ENCODE measurements at regions not wholly inside any gene's neighbourhood (a gene's known extent, or its start where the extent isn't known, plus 50 kb on each side); places are given as distances from the start of the nearest gene placed in this dataset.
"Not testable (repeated sequence)": the region's sequence is repeated elsewhere in the genome, so short reads cannot be mapped to it uniquely, and the experiment has no call there.

DNA sequence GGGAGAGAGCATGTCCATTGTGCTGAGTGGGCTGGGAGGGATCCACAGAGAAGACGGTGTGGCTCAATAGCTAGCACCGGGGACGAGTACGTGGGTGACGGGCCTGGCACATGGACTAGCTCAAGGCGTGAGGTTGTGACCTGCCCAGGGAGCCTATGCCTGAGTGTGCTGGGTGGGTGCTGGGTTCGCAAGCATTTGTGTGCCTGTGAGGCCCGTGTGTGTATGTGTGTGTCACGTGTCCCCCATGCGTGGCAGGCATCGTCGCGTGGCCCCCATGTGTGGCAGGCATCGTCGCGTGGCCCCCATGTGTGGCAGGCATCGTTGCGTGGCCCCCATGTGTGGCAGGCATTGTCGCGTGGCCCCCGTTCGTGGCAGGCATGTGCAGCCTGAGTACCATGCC is 109.2 kb downstream of the TMEM121 start:
- Mint-ChIP-seq H3K4me1 (ENCODE audit: low read depth) (peaks cover 2% of the 10 kb centered on the region), H3K4me3 (no peak overlapping the region), H3K9me3 (peaks cover 4% of the 10 kb centered on the region), H3K27me3 (ENCODE audit: low read depth) (peaks cover 5% of the 10 kb centered on the region), H3K36me3 (ENCODE audit: low read depth) (no peaks in the 10 kb centered on the region), H3K27ac (no peak overlapping the region)

DNA sequence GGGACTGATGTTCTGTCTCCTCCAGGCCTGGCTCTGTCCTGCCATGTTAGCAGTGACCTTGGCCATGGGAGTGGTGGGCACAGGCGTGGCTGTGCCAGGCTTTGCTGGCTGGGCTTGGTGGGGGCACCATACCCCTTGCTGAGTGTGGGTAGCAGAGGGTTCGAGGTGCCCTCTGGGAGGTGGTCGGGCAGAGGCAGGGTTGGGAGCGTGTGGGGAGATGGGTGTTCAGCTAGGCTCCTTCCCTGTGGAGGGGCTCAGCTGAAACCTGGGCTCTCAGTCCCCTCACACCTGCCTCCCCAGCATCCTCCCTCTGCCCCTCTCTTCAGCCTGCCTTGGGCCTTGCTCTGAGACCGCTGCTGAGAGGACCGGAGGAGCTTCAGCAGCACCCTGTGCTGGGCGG is 109.6 kb downstream of the TMEM121 start:
- H3K9me3 Mint-ChIP-seq; H3K27ac Mint-ChIP-seq; H3K36me3 Mint-ChIP-seq (ENCODE audit: low read depth); H3K4me1 Mint-ChIP-seq (ENCODE audit: low read depth); H3K4me3 Mint-ChIP-seq; H3K27me3 Mint-ChIP-seq (ENCODE audit: low read depth): not testable (repeated sequence)

DNA sequence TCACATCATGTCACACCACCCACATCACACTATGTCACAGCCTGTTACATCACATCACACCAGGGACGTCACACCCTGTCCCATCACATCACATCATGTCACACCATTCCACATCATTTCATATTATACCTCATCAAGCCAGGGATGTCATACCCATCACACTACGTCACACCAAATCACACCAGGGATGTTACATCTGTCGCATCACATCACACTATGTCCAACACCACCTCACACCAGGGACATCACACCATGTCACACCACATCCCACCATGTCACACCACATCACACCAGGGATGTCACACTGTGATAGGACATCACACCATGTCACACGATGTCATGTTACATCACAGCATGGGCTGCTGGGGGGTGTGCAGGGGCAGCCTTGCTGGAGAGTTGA is 110.6 kb downstream of the TMEM121 start:
- H3K4me1 Mint-ChIP-seq (ENCODE audit: low read depth): peaks cover 2% of the 10 kb centered on the region
- peaks cover 4% of the 10 kb centered on the region for H3K9me3 Mint-ChIP-seq
- H3K36me3 Mint-ChIP-seq (ENCODE audit: low read depth): no peaks in the 10 kb centered on the region
- peaks cover 5% of the 10 kb centered on the region for H3K27me3 Mint-ChIP-seq (ENCODE audit: low read depth)
- H3K27ac Mint-ChIP-seq: no peak overlapping the region
- H3K4me3 Mint-ChIP-seq: no peak overlapping the region

DNA sequence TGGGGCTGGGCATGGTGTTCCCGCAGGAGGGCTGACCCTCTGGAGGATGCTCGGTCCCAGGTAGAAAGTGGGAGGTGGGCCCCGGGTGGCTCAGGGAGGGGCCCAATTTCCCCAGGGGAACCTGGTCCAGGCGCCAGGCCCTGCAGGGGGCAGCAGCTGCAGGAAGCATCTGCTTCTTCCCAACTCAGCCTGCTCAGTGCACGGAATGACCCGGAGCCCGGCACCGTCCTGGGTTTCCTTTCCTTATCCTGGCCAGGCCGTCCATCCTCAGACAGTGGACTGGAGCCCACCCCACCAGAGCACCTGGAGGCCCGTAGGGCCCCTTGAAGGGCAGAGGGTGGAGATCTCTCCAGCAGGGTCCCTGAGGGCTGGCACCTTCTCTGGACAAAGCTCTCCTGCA is 111.0 kb downstream of the TMEM121 start:
- not testable (repeated sequence) for H3K36me3 Mint-ChIP-seq (ENCODE audit: low read depth); H3K4me3 Mint-ChIP-seq; H3K27me3 Mint-ChIP-seq (ENCODE audit: low read depth); H3K4me1 Mint-ChIP-seq (ENCODE audit: low read depth); H3K27ac Mint-ChIP-seq; H3K9me3 Mint-ChIP-seq

DNA sequence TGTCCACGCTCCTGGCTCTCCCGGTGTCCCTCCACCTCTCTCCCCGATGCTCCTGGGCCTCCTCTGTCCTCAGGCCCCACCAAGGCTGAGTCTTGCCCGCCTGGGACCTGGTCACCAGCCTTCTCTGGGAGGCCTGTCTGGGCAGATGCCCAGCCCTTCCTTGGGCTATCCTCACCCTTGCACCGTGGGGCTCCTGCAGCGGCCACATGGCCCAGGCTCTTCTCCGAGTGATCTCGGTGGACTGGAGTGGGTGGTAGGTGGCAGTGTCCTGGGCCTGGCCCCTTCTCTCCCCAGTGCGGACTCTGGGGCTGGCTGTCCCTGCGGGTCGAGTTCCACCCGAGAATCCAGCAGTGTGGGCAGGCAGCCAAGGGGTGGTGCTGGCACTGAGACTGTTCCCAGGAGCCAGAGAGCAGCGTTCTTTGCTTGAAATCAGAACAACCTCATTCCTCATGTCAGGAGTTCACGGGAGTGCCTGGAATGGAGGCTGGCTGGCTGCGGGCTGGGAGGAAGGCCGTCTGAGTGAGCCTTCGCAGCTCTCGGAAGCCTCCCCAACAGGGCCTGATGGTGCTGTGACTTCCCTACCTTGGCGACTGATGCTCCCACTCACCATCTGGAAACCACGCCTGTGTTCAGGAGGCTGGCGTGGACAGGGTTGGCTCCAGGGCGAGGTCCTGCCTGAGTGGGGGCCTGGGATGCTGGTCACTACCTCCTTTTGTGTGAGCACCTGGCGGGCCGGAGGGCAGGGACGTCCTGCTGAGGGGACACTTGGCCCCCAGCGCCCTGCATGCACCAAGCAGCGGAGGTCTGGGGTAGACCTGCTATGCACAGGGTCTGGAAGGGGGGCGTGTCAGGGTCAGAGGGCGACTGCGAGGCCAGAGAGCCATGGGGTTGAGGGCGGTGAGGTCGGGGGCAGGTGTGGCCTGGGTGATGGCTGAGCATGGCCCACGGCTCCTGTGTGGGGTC is 113.9 kb downstream of the TMEM121 start:
- H3K27me3 Mint-ChIP-seq (ENCODE audit: low read depth); H3K4me1 Mint-ChIP-seq (ENCODE audit: low read depth); H3K36me3 Mint-ChIP-seq (ENCODE audit: low read depth); H3K9me3 Mint-ChIP-seq; H3K4me3 Mint-ChIP-seq; H3K27ac Mint-ChIP-seq: not testable (repeated sequence)

DNA sequence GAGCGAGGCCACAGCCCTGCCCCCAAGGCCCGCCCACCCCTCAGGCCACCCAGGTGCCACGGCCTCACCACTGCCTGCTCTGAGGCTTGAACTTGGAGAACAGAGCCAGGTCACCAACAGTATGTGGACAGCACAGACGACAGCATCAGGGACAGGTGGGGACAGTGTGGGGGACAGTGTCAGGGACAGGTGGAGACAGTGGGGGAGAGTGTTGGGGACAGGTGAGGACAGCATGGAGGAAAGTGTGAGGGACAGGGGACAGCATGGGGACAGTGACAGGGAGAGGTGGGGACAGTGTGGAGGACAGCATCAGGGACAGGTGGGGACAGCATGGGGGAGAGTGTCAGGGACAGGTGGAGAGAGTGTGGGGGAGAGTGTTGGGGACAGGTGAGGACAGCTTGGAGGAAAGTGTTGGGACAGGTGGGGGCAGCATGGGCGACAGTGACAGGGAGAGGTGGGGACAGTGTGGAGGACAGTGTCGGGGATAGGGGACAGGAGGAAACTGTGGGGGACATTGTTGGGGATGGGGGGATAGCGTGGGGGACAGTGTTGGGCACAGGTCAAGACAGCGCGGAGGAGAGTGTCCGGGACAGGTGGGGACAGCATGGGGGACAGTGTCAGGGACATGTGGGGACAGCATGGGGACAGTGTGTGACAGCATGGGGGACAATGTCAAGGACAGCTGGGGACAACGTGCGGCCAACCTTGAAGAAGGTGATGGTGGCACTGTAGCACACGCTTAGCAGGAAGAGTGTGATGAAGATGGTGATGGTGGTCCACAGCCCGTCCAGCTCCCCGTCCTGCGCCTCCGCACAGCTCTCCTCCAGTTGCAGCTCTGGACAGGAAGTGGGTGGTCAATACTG is 114.9 kb downstream of the TMEM121 start:
- Mint-ChIP-seq H3K27ac (no peak overlapping the region), H3K27me3 (ENCODE audit: low read depth) (no peaks in the 10 kb centered on the region)

DNA sequence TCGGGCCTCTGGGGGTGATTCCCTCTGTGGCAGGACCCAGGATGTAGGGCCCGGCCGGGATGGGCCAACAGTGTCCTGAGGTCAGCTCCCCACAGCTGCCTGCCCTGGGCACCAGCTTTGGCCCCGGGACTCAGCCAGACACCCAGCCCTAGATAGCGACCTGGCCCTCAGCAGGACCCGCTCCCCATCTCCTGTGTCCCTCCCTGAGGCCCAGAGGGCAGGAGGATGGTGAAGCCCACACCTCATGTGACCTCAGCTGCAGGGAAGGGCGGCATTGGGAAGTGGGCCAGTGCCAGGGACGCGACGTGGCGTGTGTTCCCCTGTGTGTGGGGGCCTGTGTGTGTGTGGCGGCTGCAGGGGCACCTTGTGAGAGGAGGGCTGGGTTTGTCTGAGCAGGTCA is 115.6 kb downstream of the TMEM121 start:
- not testable (repeated sequence) for H3K4me3 Mint-ChIP-seq; H3K27me3 Mint-ChIP-seq (ENCODE audit: low read depth); H3K36me3 Mint-ChIP-seq (ENCODE audit: low read depth); H3K9me3 Mint-ChIP-seq; H3K27ac Mint-ChIP-seq; H3K4me1 Mint-ChIP-seq (ENCODE audit: low read depth)

More for the DNA sequence above, 114.9 kb downstream of the TMEM121 start:
- Mint-ChIP-seq H3K9me3 (no peaks in the 10 kb centered on the region), H3K4me3 (no peak overlapping the region), H3K4me1 (ENCODE audit: low read depth) (no peaks in the 10 kb centered on the region), H3K36me3 (ENCODE audit: low read depth) (no peaks in the 10 kb centered on the region)

DNA sequence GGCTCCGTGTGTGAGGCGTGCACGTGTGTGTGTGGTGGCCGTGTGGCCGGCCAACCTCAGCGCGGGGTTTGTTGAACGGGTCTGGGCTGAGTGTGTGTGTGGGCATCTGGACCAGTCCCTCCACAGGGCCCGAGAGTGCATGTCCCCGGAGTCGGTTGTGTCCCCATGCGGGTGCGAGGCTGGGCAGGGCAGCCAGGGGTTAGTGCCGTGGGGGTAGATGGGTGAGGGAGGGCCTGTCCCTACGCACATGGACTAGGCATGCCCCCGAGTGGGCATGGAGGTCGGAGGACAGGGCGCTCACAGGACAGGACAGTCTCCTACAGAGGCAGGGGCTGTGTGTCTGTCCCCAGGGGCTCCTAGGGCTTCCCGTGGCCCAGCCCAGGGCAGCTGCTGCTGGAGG is 116.1 kb downstream of the TMEM121 start:
- H3K9me3 Mint-ChIP-seq; H3K4me3 Mint-ChIP-seq; H3K27me3 Mint-ChIP-seq (ENCODE audit: low read depth); H3K27ac Mint-ChIP-seq; H3K4me1 Mint-ChIP-seq (ENCODE audit: low read depth); H3K36me3 Mint-ChIP-seq (ENCODE audit: low read depth): not testable (repeated sequence)

DNA sequence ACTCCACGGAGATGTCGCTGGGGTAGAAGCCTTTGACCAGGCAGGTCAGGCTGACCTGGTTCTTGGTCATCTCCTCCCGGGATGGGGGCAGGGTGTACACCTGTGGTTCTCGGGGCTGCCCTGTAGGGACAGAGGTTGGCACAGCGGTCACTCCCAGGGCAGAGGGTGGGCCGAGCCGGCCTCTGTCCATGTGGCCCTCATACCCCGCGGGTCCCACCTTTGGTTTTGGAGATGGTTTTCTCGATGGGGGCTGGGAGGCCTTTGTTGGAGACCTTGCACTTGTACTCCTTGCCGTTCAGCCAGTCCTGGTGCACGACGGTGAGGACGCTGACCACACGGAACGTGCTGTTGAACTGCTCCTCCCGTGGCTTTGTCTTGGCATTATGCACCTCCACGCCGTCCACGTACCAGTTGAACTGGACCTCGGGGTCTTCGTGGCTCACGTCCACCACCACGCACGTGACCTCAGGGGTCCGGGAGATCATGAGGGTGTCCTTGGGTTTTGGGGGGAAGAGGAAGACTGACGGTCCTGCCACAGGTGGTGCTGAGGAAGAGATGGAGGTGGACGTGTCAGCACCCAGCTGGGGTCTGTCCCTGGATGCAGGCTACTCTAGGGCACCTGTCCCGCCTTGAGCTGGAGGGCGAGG is 117.1 kb downstream of the TMEM121 start:
- not testable (repeated sequence) for H3K4me3 Mint-ChIP-seq; H3K9me3 Mint-ChIP-seq; H3K4me1 Mint-ChIP-seq (ENCODE audit: low read depth); H3K36me3 Mint-ChIP-seq (ENCODE audit: low read depth); H3K27ac Mint-ChIP-seq; H3K27me3 Mint-ChIP-seq (ENCODE audit: low read depth)

DNA sequence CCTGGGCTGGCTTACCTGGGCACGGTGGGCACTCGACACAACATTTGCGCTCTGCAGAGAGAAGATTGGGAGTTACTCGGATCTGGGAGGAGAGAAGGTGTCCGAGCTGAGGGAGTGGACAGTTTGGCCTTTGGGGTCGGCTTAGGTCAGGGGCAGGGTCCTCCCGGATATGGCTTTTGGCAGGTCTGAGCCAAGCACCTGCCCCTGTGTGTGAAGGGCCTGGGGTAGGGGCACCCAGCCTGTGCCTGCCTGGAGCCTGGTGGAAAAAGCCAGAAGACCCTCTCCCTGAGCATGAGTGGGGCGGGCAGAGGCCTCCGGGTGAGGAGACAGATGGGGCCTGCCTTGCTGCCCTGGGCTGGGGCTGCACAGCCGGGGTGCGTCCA is 117.7 kb downstream of the TMEM121 start:
- not testable (repeated sequence) for H3K27ac Mint-ChIP-seq; H3K4me1 Mint-ChIP-seq (ENCODE audit: low read depth); H3K9me3 Mint-ChIP-seq; H3K4me3 Mint-ChIP-seq; H3K27me3 Mint-ChIP-seq (ENCODE audit: low read depth); H3K36me3 Mint-ChIP-seq (ENCODE audit: low read depth)

DNA sequence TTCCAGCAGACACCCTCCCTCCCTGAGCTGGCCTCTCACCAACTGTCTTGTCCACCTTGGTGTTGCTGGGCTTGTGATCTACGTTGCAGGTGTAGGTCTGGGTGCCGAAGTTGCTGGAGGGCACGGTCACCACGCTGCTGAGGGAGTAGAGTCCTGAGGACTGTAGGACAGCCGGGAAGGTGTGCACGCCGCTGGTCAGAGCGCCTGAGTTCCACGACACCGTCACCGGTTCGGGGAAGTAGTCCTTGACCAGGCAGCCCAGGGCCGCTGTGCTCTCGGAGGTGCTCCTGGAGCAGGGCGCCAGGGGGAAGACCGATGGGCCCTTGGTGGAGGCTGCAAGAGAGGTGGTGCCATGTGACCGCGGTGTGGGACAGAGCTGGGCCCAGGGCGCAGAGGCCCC is 118.1 kb downstream of the TMEM121 start:
- not testable (repeated sequence) for H3K27me3 Mint-ChIP-seq (ENCODE audit: low read depth); H3K9me3 Mint-ChIP-seq; H3K36me3 Mint-ChIP-seq (ENCODE audit: low read depth); H3K27ac Mint-ChIP-seq; H3K4me3 Mint-ChIP-seq; H3K4me1 Mint-ChIP-seq (ENCODE audit: low read depth)

DNA sequence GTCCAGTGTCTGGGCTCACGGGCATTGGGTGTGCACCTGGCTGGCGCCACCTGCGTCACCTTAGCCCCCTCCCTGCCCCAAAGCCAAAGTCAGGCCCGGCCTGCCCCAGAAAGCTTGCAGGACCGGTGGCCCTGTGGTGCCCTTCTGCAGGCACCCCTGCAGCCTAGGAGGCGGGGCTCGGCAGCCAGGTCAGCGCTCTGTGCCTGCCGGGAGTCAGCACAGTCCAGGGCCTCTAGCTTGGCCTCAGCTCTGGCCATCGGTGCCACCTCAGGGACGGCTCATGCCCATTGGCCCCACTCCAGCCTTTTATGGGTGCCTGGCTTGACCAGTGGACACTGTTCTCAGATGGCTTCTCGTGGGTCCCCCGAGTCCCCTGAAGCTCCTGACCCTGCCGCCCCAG is 118.5 kb downstream of the TMEM121 start:
- not testable (repeated sequence) for H3K4me3 Mint-ChIP-seq; H3K27me3 Mint-ChIP-seq (ENCODE audit: low read depth); H3K27ac Mint-ChIP-seq; H3K4me1 Mint-ChIP-seq (ENCODE audit: low read depth); H3K36me3 Mint-ChIP-seq (ENCODE audit: low read depth); H3K9me3 Mint-ChIP-seq

DNA sequence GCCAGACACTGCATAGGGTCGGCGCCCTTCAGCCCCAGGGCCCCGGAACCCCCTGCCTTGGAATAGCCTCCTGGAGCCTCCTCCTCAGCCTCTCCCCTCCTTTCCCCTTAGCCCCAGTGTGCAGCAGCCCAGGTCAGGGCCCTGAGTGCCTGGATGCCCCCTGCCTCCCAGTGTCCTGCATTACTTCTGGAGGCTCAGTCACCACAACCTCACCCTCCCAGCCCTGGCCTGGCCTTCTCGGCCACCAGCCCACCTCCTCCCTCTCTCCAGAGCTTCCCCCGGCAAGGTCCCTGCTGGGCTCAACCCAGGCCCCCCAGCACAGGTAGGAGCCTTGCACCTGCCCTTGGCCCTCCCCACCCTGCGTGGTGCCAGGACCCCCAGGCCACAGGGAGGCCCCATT is 119.0 kb downstream of the TMEM121 start:
- not testable (repeated sequence) for H3K27me3 Mint-ChIP-seq (ENCODE audit: low read depth); H3K9me3 Mint-ChIP-seq; H3K4me3 Mint-ChIP-seq; H3K27ac Mint-ChIP-seq; H3K4me1 Mint-ChIP-seq (ENCODE audit: low read depth); H3K36me3 Mint-ChIP-seq (ENCODE audit: low read depth)

DNA sequence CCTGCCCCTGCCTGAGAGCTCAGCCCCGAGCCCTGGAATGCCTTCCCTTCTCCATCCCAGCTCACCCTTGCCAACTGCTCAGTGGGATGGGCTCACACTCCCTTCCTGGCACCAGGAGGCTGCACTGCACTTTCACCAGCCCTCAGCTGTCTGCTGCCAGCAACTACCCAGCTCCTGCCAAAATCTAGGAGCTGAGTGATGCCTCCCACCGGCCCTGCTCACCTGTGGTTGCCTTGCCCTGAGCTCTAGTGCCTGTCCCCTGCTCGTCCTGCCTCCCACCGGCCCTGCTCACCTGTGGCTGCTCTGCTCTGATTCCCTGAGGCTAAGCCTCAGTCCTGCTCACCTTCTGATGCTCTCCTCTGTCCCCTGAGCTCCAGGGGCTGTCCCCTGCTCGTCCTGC is 119.8 kb downstream of the TMEM121 start:
- H3K4me1 Mint-ChIP-seq (ENCODE audit: low read depth): peaks cover 2% of the 10 kb centered on the region
- no peaks in the 10 kb centered on the region for H3K36me3 Mint-ChIP-seq (ENCODE audit: low read depth)
- no peak overlapping the region for H3K4me3 Mint-ChIP-seq
- no peaks in the 10 kb centered on the region for H3K27me3 Mint-ChIP-seq (ENCODE audit: low read depth)
- no peak overlapping the region for H3K27ac Mint-ChIP-seq
- H3K9me3 Mint-ChIP-seq: no peaks in the 10 kb centered on the region

DNA sequence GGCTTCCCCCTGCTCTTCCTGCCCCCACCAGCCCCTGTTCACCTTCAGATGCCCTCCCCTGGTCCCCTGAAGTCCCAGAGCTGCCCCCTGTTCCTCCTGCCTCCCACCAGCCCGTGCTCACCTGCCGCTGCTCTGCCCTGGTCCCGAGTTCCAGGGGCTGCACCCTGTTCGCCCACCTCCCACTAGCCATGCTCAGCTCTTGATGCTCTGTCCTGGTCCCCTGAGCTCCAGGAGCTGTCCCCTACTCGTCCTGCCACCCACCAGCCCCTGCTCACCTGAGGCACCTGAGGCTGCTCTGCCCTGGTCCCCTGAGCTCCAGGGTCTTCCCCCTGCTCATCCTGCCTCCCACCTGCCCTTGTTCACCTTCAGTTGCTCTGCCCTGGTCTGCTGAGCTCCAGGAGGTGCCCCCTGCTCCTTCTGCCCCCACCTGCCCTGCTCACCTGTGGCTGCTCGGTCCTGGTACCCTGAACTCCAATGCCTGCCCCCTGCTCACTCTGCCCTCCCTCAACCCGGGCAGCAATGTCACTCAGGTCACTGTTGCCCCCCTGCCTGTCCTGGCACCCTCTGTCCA is 120.4 kb downstream of the TMEM121 start:
- not testable (repeated sequence) for H3K27me3 Mint-ChIP-seq (ENCODE audit: low read depth); H3K9me3 Mint-ChIP-seq; H3K27ac Mint-ChIP-seq; H3K4me3 Mint-ChIP-seq; H3K4me1 Mint-ChIP-seq (ENCODE audit: low read depth); H3K36me3 Mint-ChIP-seq (ENCODE audit: low read depth)
